ENCODE measurements at regions not wholly inside any gene's neighbourhood (a gene's known extent, or its start where the extent isn't known, plus 50 kb on each side); places are given as distances from the start of the nearest gene placed in this dataset.
"Not testable (repeated sequence)": the region's sequence is repeated elsewhere in the genome, so short reads cannot be mapped to it uniquely, and the experiment has no call there.

DNA sequence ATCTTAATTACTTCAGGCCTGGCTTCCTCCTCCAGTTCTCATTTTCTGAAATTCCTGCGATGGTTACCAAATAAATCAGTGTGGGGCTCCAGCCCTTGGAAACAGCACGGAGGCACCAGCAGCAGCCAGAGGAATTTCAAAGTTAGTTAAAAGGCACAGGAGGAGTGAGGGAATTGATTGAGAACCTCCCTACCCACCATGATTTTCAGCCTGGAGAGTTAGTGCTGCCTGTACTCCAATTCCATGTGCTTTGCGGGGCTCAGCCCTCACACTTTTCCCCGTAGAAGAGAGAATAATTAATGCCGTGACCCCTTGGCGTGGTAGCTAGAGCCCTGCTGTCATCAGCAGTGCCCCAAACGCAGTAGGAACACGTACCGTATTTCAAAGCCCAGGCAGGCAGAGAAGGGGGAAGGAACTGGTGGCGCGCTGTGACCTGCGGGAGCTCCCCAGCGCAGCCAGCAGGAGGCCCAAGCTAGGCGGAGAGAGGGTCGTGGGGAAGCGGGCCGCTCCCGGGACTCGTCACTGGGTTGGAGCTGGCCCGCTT, 84.0 kb upstream of the IGFBP7 start:
- DNase-seq, result no peak

DNA sequence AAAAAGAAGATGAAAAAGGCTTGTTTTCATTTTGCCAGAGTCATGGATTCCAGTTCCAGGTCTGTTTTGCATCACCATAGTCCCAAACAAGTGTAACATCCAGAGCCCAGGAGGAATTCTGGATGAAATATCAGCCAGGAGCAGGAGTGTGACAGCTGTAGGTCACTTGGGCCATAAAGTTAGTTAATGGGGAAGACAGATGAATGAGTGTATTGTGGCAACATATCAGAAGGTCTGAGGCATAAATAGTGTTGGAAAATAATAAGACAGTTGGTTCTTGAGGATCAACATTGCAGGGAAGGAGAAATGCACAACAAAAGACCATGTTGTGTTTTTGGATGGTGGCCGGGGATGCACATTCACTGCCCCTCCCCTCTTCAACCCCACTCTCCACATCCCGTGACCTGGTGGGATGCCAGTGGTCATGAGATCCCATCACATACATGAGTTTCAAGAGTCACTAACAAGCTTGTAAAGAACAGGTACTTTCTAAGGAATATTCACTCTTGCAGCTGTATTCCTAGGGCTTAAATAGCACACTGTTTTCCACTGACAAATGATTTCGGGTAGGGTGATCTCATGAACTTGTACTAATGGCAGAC, 83.1 kb upstream of the IGFBP7 start:
- DNase-seq, result no peak

DNA sequence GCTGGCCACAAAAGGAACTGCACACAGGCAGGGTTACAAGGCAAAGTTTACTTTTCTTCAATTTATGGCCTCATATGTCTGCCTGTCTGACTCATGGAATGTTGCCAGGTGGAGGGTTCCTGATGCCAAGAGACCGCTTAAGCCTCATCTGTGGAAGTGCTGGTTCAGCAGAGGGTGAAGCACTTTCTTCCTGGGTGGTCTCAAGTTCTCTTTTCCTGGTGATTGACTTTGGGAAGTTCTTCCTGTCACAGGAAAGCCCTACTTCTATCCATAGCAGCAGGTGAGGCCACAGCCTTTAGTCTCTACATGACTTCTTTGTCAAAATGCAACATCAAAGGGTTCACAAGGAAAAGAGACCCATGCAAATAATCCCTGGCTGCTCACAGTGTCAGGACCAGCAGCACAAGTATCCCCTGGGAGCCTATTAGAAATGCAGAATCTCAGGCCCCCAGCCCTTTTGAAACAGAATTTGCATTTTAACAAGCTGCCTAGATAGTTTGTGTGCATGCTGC, 81.4 kb upstream of the IGFBP7 start:
- peak; percentile 4 for DNase-seq

DNA sequence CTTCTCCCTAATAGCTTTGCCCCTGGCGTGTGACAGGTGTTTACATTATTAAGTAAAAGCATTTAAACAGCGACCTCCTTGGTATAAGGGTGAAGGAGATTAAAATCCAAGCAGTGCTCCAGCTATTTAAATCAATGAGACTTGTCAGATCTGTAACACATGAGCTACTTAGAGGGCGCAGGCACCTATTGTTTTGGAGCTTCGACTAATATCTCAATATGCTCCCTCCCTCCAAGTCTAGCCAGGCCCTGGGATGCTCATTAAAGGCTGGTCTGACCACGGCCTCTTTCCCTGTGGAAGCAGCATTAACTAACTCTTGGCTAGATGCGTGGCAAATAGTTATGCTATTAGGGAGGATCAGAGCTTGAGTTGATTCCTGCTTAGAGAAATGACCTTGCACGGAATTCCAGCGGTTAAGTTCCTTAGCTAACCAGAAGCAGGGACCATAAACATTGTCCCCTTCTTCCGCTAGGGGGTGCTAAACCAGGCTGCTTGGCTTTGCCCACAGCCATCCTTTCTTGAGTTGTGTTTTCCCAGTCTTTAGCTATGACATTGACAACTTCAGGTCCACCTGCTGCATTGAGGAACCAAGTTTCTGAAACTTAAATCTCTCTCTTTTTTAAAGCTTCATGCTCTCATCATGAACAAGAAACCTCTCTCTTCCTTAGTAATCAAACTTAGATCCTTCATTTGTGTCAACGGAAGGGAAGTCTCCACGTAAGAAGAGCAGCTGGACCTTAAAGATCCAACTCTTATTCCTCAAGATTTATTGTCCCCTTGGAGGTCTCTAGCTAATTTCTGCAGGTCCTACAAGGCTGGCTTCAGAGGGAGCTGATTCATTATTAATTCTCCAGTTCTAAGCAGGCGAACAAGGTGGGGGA, 80.7 kb upstream of the IGFBP7 start:
- DNase-seq, result no peak

DNA sequence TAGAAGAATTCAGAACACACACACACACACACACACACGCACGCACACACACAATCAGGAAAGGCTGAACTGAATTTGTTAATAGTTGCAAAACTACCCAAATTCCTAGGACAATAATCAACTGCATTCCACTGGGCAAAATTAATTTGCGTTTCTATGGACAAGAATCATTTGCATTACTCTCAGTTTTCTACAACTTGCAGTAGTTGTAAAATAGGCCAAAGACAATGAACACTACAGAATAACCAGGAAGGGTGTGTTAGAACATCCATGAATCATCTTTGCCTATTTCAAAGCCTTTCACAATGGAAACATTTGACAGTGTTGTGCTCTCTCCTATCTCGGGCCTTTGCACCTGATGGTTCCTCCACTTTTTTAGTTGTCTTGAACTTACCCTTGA, 77.1 kb upstream of the IGFBP7 start:
- DNase-seq, result no peak

DNA sequence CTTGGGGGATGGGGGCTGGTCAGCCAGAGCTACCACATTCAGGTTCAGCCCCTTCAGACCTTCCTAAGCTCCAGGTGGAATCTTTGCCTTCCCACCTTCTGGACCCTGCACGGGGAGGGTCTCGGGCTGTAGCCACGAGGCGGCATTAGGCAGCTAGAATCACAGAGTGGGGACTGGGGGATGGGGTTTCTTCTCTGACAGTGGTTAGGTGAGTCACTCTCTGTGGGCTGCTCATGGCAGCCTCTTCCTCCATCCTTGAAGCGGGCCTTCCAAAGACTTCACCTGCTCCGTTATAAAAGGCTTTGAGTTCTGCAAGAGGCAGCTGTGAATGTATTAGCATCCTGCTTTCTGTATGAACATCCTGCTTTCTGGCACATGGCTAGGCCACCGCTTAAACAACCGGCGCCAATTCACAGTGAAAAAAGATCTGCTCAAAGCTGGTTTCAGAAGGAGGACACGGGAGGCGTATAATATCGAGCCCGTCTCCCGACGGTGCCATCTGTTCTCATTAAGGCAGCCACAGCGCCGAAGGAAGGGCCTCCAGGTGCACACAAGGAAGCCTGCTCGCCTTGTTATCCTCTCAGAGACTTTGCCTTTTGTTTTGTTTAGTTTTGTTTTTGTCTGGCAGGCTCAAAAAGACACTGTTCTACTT, 74.3 kb upstream of the IGFBP7 start:
- peak; percentile 31 for DNase-seq

DNA sequence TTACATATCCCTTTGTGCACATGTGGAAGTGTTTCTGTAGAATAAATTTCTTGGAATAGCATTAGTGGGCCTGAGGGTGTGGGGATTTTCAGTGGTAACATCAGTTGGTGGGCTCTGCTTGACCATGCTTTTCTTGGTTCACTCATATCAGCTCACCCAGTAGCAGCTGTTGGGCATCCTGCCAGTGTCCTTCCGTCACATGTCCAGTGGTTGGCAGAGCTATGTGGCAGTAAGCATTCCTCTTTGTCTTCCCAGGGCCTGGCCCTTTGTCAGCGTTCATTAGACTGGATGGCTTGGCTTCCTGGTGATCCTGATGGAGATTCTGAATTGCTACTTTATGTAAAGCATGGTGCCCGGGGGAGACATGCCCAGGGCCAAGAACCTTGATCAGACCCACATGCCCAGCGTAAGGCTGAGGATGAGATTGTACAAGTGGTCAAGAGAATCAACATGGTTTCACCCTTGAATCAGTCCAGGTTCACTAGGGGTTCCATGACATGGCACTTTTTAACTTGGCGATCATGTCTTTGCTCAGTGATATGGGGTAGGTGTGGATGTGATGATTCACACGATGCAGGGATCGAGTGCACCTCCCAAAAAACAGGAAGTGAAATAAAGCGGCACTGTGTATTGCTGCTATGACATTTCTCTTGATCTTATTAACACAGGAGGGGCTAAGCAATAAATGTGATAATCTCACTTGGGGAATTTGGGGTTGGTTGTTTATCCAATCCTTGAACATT, 72.1 kb upstream of the IGFBP7 start:
- DNase-seq, result no peak

DNA sequence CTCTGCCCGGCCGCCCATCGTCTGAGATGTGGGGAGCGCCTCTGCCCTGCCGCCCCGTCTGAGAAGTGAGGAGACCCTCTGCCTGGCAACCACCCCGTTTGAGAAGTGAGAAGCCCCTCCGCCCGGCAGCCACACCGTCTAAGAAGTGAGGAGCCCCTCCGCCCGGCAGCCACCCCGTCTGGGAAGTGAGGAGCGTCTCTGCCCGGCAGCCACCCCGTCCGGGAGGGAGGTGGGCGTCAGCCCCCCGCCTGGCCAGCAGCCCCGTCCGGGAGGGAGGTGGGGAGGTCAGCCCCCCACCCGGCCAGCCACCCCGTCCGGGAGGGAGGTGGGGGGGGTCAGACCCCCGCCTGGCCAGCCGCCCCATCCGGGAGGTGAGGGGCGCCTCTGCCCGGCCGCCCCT, 63.0 kb upstream of the IGFBP7 start:
- DNase-seq, result not testable (repeated sequence)

DNA sequence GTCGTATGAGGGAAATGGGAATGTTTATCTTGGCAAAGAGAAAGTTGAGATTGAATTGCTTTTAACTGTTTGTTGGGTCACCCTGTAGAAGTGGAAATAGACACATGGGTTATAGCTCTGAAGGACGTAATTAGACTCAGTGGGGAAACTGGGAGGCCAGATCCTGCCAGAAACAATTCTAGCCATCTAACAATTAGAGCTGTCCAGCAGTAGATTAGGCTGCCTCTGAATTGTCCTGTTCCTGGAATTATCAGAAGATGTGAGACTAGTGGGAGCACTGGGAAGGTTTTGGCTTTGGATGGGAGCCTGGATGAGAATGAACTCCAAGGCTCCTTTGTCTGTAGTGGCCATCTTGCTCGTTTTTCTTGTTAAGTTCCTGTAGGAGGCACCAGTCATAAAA, 61.9 kb upstream of the IGFBP7 start:
- no peak for DNase-seq

DNA sequence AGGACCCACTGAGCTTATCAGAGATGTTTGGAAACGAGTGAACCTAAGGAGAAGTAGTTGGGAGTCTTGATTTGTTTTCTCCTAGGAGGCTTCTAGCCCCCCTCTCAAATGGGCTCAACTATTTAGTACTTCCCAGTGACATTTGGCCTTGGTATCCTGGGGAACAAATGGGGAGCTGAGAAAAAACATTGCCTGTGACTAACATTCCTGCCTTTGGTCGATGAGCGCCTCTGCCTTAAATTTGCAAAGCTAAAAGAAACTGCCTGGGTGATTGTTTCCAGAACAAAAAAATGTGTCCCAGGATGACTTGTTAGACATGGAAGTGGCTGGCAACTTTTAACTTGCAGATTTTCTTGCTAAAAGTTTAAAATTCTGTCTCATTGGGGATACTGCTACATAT, 58.8 kb upstream of the IGFBP7 start:
- no peak for DNase-seq

DNA sequence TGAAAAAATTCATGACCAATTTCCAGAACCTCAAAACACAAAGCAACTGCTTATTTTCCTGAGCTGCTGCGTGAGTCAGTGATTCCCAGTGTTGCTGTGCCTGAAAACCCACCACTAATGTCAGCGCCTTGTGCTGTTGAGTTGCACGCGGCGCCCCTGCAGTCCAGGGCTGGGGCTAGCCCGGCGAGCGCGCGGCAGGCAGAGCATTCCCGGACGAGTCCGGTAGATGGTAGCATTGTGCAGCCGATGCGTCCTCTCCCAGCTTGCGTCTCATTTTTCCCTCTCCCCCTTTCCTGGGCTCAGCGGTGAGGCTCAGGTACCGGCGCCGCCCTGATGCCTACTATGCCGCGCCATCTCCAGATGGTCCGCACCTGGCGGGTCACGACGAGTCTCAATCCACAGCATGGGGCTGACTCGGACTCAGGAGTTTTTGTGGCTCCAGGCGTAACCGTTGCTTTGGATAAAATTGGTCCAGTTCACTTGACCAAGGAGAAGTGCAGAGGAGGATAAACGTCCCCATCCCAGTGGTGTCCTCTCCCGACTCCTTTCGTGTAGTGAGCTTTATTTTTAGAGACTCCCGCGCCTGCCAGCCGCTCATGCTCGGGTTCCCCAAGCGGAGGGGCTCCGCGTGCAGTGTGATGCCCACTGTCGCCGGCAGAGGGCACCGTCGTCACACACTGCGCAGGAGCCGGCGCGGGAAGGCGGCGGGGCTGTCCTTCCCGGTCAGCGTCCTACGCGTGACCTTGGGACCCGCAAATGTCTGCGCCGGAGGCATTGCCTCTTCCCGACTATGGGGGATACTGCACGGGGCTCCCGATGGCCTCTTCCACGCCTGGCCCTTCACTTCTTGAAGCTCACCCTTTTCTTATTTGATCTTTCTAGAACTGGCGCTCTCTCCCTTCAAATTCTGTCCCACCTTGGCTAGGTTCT, 53.6 kb upstream of the IGFBP7 start:
- DNase-seq, result peak; percentile 54

DNA sequence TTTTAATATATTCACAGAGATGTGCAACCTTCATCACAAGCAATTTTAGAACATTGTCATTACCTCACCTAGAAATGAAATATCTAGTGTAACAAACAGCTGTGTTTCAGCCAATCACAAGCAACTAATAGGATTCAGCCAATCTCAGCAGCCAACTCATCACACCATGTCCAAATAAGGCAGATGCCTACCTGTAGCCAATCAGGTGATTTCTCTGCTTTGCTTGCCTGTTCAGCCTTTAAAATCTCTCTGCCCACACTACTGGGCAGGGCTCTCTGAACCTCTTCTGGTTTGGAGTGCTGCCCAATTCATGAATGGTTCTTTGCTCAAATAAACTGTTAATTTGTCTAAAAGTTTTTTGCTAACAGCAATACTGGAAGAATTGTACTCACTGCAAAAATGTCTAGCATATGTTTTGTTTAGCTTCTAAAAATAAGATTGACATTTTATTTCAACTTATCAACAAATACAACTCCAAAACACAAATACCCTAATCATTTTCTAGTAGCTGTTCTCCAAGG, 52.4 kb upstream of the IGFBP7 start:
- DNase-seq, result no peak

Data from DMS 273 treated with DMSO at 0.1 percent for 48 hours (cell line).